Upper lobe of left lung (tissue), 6 donors: ENCODE measurements at regions not wholly inside any gene's neighbourhood (a gene's known extent, or its start where the extent isn't known, plus 50 kb on each side); places are given as distances from the start of the nearest gene placed in this dataset.
A peak's percentile ranks its signal among the peaks of the same experiment; 100 is the strongest.

Source experiments
- ATAC-seq, 2 donors: fragments of 200-7000 bp; cut with Tn5 transposase; one replicate each; pipeline ENCODE4 v1.9.1; 2022; ENCODE audit warnings: mild to moderate bottlenecking in 2 of 2, moderate library complexity in 2 of 2; ENCODE audit not compliant: low FRiP score in 2 of 2
- DNase-seq, 2 donors: peaks; one replicate each; pipeline ENCODE4 v3.0.0-alpha.2; 2019 to 2020
- H3K27ac ChIP-seq, 4 donors: fragments of 200-600 bp; sonication (generic); one replicate each; pipeline ENCODE4 v1.5.1; 2016 to 2019
- H3K27me3 ChIP-seq, 4 donors: fragments of 200-600 bp; sonication (generic); one replicate each; pipeline ENCODE4 v1.5.1; 2017 to 2019
- H3K36me3 ChIP-seq, 4 donors: fragments of 200-600 bp; sonication (generic); one replicate each; pipeline ENCODE4 v1.5.1; 2016 to 2019
- H3K4me1 ChIP-seq, 4 donors: fragments of 200-600 bp; sonication (generic); one replicate each; pipeline ENCODE4 v1.5.1; 2018 to 2019
- H3K4me3 ChIP-seq, 4 donors: fragments of 200-600 bp; sonication (generic); one replicate each; pipeline ENCODE4 v1.5.1; 2017 to 2019; ENCODE audit warnings: mild to moderate bottlenecking in 2 of 4, moderate library complexity in 1 of 4
- H3K9me3 ChIP-seq, 4 donors: fragments of 200-600 bp; sonication (generic); one replicate each; pipeline ENCODE4 v1.5.1; 2018 to 2019
- CTCF ChIP-seq, 6 experiments: fragments of 450-650 bp in 4 of 6; fragments of 200-600 bp in 2 of 6; sonication (generic) in 2 of 6; IDR thresholded peaks; one replicate each; pipeline ENCODE4 v1.5.1; 2016 to 2019; ENCODE audit warnings: antibody characterized with exemption in 6 of 6
- EP300 ChIP-seq, 4 donors: sonication (generic); formaldehyde crosslinking; IDR thresholded peaks; one replicate each; pipeline ENCODE4 v1.5.1; 2017; ENCODE audit warnings: antibody characterized with exemption in 4 of 4, control low read depth in 2 of 4
- POLR2A ChIP-seq, 4 donors: fragments of 450-650 bp; IDR thresholded peaks; one replicate each; pipeline ENCODE4 v1.5.1; 2016 to 2017; ENCODE audit warnings: antibody characterized with exemption in 4 of 4, mild to moderate bottlenecking in 2 of 4
- POLR2AphosphoS5 ChIP-seq, 2 donors: sonication (generic); formaldehyde crosslinking; IDR thresholded peaks; one replicate each; pipeline ENCODE4 v1.5.1; 2017; ENCODE audit warnings: antibody characterized with exemption in 2 of 2
- WGBS, 2 donors: methylation state at CpG; one replicate each; pipeline ENCODE4 v1.1.5; 2017 to 2018; 5-methylcytosine and 5-hydroxymethylcytosine counted together
- donor health status: DM: no; HTN: no; CAD: no; lungs with moderate emphysema.
- donor health status: DM: no; HTN: yes; CAD: no; lungs with severe emphysema.

- TF ChIP-seq CTCF (IDR thresholded peaks at IDR 0.05), result no peak
- no peak for TF ChIP-seq EP300 (IDR thresholded peaks at IDR 0.05)
- TF ChIP-seq POLR2AphosphoS5 (IDR thresholded peaks at IDR 0.05), result no peak
- no peak for TF ChIP-seq POLR2A (IDR thresholded peaks at IDR 0.05)
- no peaks in the 10 kb centered on the region for H3K27me3 ChIP-seq
- H3K9me3 ChIP-seq, result no peaks in the 10 kb centered on the region
- no peak overlapping the region for H3K27ac ChIP-seq
- ATAC-seq, result no peak
- 71% methylated on average over 1 of the region's 1 CpG for WGBS, 2 donors
- no peak overlapping the region for H3K4me3 ChIP-seq
- no peak for DNase-seq
- no peaks in the 10 kb centered on the region for H3K4me1 ChIP-seq
- no peaks in the 10 kb centered on the region for H3K36me3 ChIP-seq
Measured at GRCh38 chr4:156692016-156692415, 279.6 kb downstream of the PDGFC start.

- Histone ChIP-seq H3K36me3 (no peaks in the 10 kb centered on the region), H3K27ac (no peak overlapping the region), H3K4me3 (no peak overlapping the region), H3K4me1 (no peaks in the 10 kb centered on the region), H3K9me3 (no peaks in the 10 kb centered on the region), H3K27me3 (no peaks in the 10 kb centered on the region)
- ATAC-seq (no peak), DNase-seq (no peak)
- no peak for TF ChIP-seq POLR2A (IDR thresholded peaks at IDR 0.05)
- no peak for TF ChIP-seq CTCF (IDR thresholded peaks at IDR 0.05)
- no peak for TF ChIP-seq EP300 (IDR thresholded peaks at IDR 0.05)
- no peak for TF ChIP-seq POLR2AphosphoS5 (IDR thresholded peaks at IDR 0.05)
- 65 to 80% methylated on average over 2 of the region's 2 CpGs for WGBS, 2 donors
Measured at GRCh38 chr4:156690572-156690971, 281.0 kb downstream of the PDGFC start.

- Histone ChIP-seq H3K4me1 (no peaks in the 10 kb centered on the region), H3K4me3 (no peak overlapping the region), H3K27me3 (no peaks in the 10 kb centered on the region), H3K36me3 (no peaks in the 10 kb centered on the region), H3K27ac (no peak overlapping the region), H3K9me3 (no peaks in the 10 kb centered on the region)
- TF ChIP-seq CTCF (IDR thresholded peaks at IDR 0.05) (no peak), POLR2A (IDR thresholded peaks at IDR 0.05) (no peak), EP300 (IDR thresholded peaks at IDR 0.05) (no peak), POLR2AphosphoS5 (IDR thresholded peaks at IDR 0.05) (no peak)
- peak in 1 of 2 donors; percentile 23 for ATAC-seq
- WGBS, 2 donors, result 51 to 67% methylated on average over 3 of the region's 3 CpGs
- no peak for DNase-seq
Measured at GRCh38 chr4:156686120-156686519, 285.5 kb downstream of the PDGFC start.

GRCh38 chr4:156685308-156685707 lies 286.3 kb downstream of the PDGFC start:
- no peaks in the 10 kb centered on the region for H3K36me3 ChIP-seq
- WGBS, 2 donors, result 81 to 88% methylated on average over 3 of the region's 3 CpGs
- no peaks in the 10 kb centered on the region for H3K4me1 ChIP-seq
- H3K27ac ChIP-seq, result no peak overlapping the region
- H3K9me3 ChIP-seq, result no peaks in the 10 kb centered on the region
- no peak for DNase-seq
- no peak for ATAC-seq
- no peak overlapping the region for H3K4me3 ChIP-seq
- TF ChIP-seq CTCF (IDR thresholded peaks at IDR 0.05) (no peak), POLR2A (IDR thresholded peaks at IDR 0.05) (no peak), EP300 (IDR thresholded peaks at IDR 0.05) (no peak), POLR2AphosphoS5 (IDR thresholded peaks at IDR 0.05) (no peak)
- no peaks in the 10 kb centered on the region for H3K27me3 ChIP-seq

GRCh38 chr4:156677656-156678055 lies 293.9 kb downstream of the PDGFC start:
- H3K4me3 ChIP-seq, result no peak overlapping the region
- no peak overlapping the region for H3K27ac ChIP-seq
- ATAC-seq (no peak), DNase-seq (no peak)
- TF ChIP-seq POLR2AphosphoS5 (IDR thresholded peaks at IDR 0.05) (no peak), CTCF (IDR thresholded peaks at IDR 0.05) (no peak), POLR2A (IDR thresholded peaks at IDR 0.05) (no peak), EP300 (IDR thresholded peaks at IDR 0.05) (no peak)
- WGBS, 2 donors, result 77 to 81% methylated on average over 4 of the region's 4 CpGs
- no peaks in the 10 kb centered on the region for H3K4me1 ChIP-seq
- H3K27me3 ChIP-seq, result no peaks in the 10 kb centered on the region
- H3K9me3 ChIP-seq, result no peaks in the 10 kb centered on the region
- H3K36me3 ChIP-seq, result no peaks in the 10 kb centered on the region
